PC-9 (cell line): ENCODE measurements at regions not wholly inside any gene's neighbourhood (a gene's known extent, or its start where the extent isn't known, plus 50 kb on each side); places are given as distances from the start of the nearest gene placed in this dataset.

Experiments used
- BruUV-seq: library from RNA; stranded (reverse); fragments of 400-500 nt; replicated peaks from 2 replicates; lab custom pipeline; 2021; lab: Mats Ljungman, UMichigan
- CTCF ChIA-PET: fragments of 300-600 bp; sonication (Branson Sonifier 250); formaldehyde crosslinking; loops from one replicate; lab custom pipeline; 2022; ENCODE audit warnings: antibody characterized with exemption; lab: Charles Lee
- POLR2A ChIA-PET: fragments of 300-600 bp; sonication (Branson Sonifier 250); formaldehyde crosslinking; loops from one replicate; lab custom pipeline; 2022; ENCODE audit warnings: antibody characterized with exemption; ENCODE audit not compliant: unreplicated experiment; lab: Charles Lee
- DNase-seq, 2 experiments: peaks; one replicate each; pipeline versions ENCODE4 v3.0.0 to v3.0.0-alpha.2; 2015 to 2022; ENCODE audit warnings: mixed read lengths in 1 of 2
- H2AFZ ChIP-seq: fragments of 200-600 bp; sonication (generic); 2 replicates; pipeline ENCODE4 v1.8.1; 2017; ENCODE audit warnings: antibody characterized with exemption
- H3F3A ChIP-seq: fragments of 200-600 bp; sonication (generic); 2 replicates; pipeline ENCODE4 v1.8.1; 2017; ENCODE audit warnings: antibody characterized with exemption, mild to moderate bottlenecking, low read depth; ENCODE audit not compliant: insufficient read depth
- H3K27ac ChIP-seq: fragments of 200-600 bp; sonication (generic); 2 replicates; pipeline ENCODE4 v1.6.1; 2016; ENCODE audit warnings: mixed run types
- H3K27me3 ChIP-seq: fragments of 200-600 bp; sonication (generic); 2 replicates; pipeline ENCODE4 v1.6.1; 2016; ENCODE audit warnings: low read depth, mixed run types; ENCODE audit not compliant: insufficient read depth
- H3K36me3 ChIP-seq: fragments of 200-600 bp; sonication (generic); 2 replicates; pipeline ENCODE4 v1.6.1; 2016; ENCODE audit warnings: low read depth, mixed run types
- H3K4me1 ChIP-seq: fragments of 200-600 bp; sonication (generic); replicated peaks from 2 replicates; pipeline ENCODE4 v1.6.1; 2016; ENCODE audit warnings: mixed run types; ENCODE audit not compliant: insufficient read depth
- H3K4me2 ChIP-seq: fragments of 200-600 bp; sonication (generic); 2 replicates; pipeline ENCODE4 v1.6.1; 2017; ENCODE audit warnings: mixed run types
- H3K4me3 ChIP-seq: fragments of 200-600 bp; sonication (generic); 2 replicates; pipeline ENCODE4 v1.6.1; 2016; ENCODE audit warnings: mixed run types
- H3K79me2 ChIP-seq: fragments of 200-600 bp; sonication (generic); 2 replicates; pipeline ENCODE4 v1.6.1; 2017; ENCODE audit warnings: low read depth, mixed run types
- H3K9me2 ChIP-seq: fragments of 200-600 bp; sonication (generic); 2 replicates; pipeline ENCODE4 v1.8.1; 2017; ENCODE audit warnings: mild to moderate bottlenecking; ENCODE audit not compliant: insufficient read depth
- H3K9me3 ChIP-seq: fragments of 200-600 bp; sonication (generic); 2 replicates; pipeline ENCODE4 v1.8.1; 2016; ENCODE audit warnings: low read depth; ENCODE audit not compliant: insufficient read depth
- H4K20me1 ChIP-seq: fragments of 200-600 bp; sonication (generic); 2 replicates; pipeline ENCODE4 v1.8.1; 2017; ENCODE audit not compliant: insufficient read depth
- CTCF ChIP-seq: fragments of 200-600 bp; sonication (generic); conservative IDR thresholded peaks from 2 replicates; pipeline ENCODE4 v1.6.1; 2017; ENCODE audit warnings: mixed run types, antibody characterized with exemption, mild to moderate bottlenecking, moderate library complexity
- EZH2 ChIP-seq: fragments of 200-600 bp; sonication (generic); IDR thresholded peaks from 2 replicates; pipeline ENCODE4 v1.8.0; 2017; ENCODE audit warnings: antibody characterized with exemption, low read depth
- intact Hi-C: fragments of 100-400 bp; cut with micrococcal nuclease; formaldehyde crosslinking; loops from one replicate; pipeline ENCODE4 v1.10.0; 2022; ENCODE audit not compliant: unreplicated experiment

GRCh38 chr5:57828221-57828620 lies 345.6 kb upstream of the ACTBL2 start:
- no TSS peak for BruUV-seq
- Histone ChIP-seq H3K27me3 (no peaks in the 10 kb centered on the region), H3K4me2 (no peak overlapping the region), H3K9me3 (peaks cover 23% of the 10 kb centered on the region), H3F3A (peaks cover 32% of the 10 kb centered on the region), H3K27ac (no peak overlapping the region), H3K36me3 (0 out of 2 replicates have a peak, but pooled peaks cover 5% of the 10 kb centered on the region), H4K20me1 (no peaks in the 10 kb centered on the region), H3K4me1 (peaks cover 34% of the 10 kb centered on the region), H3K9me2 (no peaks in the 10 kb centered on the region; the same call in 1 of the 2 replicates), H3K79me2 (no peaks in the 10 kb centered on the region), H2AFZ (no peak overlapping the region), H3K4me3 (no peak overlapping the region)
- CTCF ChIA-PET, result no interaction called here
- no peak for DNase-seq
- no peak for TF ChIP-seq EZH2
- no peak for TF ChIP-seq CTCF
- intact Hi-C loops, result no loop called here
- POLR2A ChIA-PET, result no interaction called here

GRCh38 chr5:57825031-57825686 lies 342.5 kb upstream of the ACTBL2 start:
- no peak overlapping the region for H2AFZ ChIP-seq
- peaks cover 22% of the 10 kb centered on the region for H3K9me3 ChIP-seq
- no peaks in the 10 kb centered on the region for H4K20me1 ChIP-seq
- intact Hi-C loops, result loop anchor here (1.0 to 2.0 kb wide), 8 partner anchors 12 to 635 kb away; partner anchors contain the start of gene PLK2
- ChIA-PET POLR2A (interaction anchor here (0.5 to 1.0 kb wide), 4 partner anchors 65 to 635 kb away, joined by 3 to 5 read pairs (median 4); no protein-coding TSS in a partner anchor), CTCF (interaction anchor here (0.9 to 1.3 kb wide), 2 partner anchors 46 to 175 kb away, joined by 3 to 4 read pairs; no protein-coding TSS in a partner anchor)
- peak overlapping the region; percentile 50 for H3K4me2 ChIP-seq
- no TSS peak for BruUV-seq
- peak; percentile 63 to 99 for DNase-seq
- H3K36me3 ChIP-seq, result 0 out of 2 replicates have a peak, but pooled peaks cover 5% of the 10 kb centered on the region
- H3K4me1 ChIP-seq, result peaks cover 39% of the 10 kb centered on the region
- H3K4me3 ChIP-seq, result no peak overlapping the region
- no peaks in the 10 kb centered on the region for H3K79me2 ChIP-seq
- no peak for TF ChIP-seq EZH2
- no peak for TF ChIP-seq CTCF
- peaks cover 33% of the 10 kb centered on the region for H3F3A ChIP-seq
- peak overlapping the region; percentile 97 for H3K27ac ChIP-seq
- H3K27me3 ChIP-seq, result no peaks in the 10 kb centered on the region
- no peaks in the 10 kb centered on the region; the same call in 1 of the 2 replicates for H3K9me2 ChIP-seq

DNA sequence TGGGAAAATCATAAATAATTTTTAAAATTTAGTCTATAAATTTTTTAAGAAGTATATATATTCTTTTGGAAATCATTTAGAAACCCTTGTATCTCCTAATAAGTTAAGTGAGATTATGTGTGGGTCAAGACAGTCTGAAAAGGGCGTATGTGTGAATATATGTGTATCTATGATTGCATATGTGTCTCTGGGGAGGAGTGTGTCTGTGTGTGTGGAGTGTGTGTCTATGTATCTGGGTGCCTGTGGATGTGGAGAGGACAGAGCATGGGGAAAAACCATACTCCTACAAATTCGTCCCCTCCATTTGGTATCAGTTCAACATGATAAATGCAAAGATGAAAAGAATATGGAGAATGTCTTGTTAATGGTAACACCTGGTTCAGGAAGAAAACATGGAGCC lies 342.0 kb upstream of the ACTBL2 start:
- no peak for DNase-seq
- ChIA-PET POLR2A (interaction anchor here (0.5 to 1.0 kb wide), 5 partner anchors 8 to 486 kb away, joined by 3 to 5 read pairs (median 3); no protein-coding TSS in a partner anchor), CTCF (interaction anchor here (1.3 kb wide), 1 partner anchor 45 kb away, joined by 4 read pairs; no protein-coding TSS in a partner anchor)
- Histone ChIP-seq H3K36me3 (0 out of 2 replicates have a peak, but pooled peaks cover 8% of the 10 kb centered on the region), H3F3A (peaks cover 33% of the 10 kb centered on the region), H3K4me1 (peaks cover 39% of the 10 kb centered on the region), H3K9me2 (no peaks in the 10 kb centered on the region; the same call in 1 of the 2 replicates), H3K4me3 (no peak overlapping the region), H3K27ac (peak overlapping the region; percentile 97), H4K20me1 (no peaks in the 10 kb centered on the region), H3K79me2 (no peaks in the 10 kb centered on the region), H2AFZ (no peak overlapping the region), H3K27me3 (no peaks in the 10 kb centered on the region), H3K9me3 (peaks cover 28% of the 10 kb centered on the region), H3K4me2 (peak overlapping the region; percentile 50)
- intact Hi-C loops, result loop anchor here (1.0 to 2.0 kb wide), 8 partner anchors 13 to 636 kb away; partner anchors contain the start of gene PLK2
- BruUV-seq, result TSS peak; percentile 90
- TF ChIP-seq EZH2 (no peak), CTCF (no peak)
